Dermis blood vessel endothelial cell (primary cell): ENCODE measurements at regions not wholly inside any gene's neighbourhood (a gene's known extent, or its start where the extent isn't known, plus 50 kb on each side); places are given as distances from the start of the nearest gene placed in this dataset.

Source experiments
- DNase-seq: peaks from one replicate; pipeline ENCODE4 v3.0.0; 2010

DNA sequence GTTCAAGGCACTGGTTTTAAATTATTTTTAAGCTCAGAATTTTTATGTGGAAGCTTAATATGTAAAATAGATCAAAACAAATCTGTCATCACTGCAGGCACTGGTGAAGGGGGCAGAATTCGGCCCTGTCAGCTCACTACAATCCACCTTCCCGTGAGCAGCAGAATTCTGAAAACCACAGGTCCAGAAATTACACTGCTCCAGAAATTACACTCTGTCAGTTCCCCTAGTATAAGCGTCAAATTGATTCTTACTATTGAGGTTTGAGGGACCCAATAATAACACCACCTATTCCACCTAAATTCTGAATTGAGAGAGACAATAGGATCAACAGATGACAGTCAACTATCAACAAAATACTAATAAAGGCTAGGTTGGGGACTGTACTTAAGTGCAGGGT lies 245.5 kb downstream of the PHLDA1 start:
- no peak for DNase-seq

- DNase-seq, result peak; percentile 29
Observed at GRCh38 chr12:75784591-75784990, 247.0 kb downstream of the PHLDA1 start.

- no peak for DNase-seq
Observed at GRCh38 chr12:75783093-75783877, 248.3 kb downstream of the PHLDA1 start.

DNA sequence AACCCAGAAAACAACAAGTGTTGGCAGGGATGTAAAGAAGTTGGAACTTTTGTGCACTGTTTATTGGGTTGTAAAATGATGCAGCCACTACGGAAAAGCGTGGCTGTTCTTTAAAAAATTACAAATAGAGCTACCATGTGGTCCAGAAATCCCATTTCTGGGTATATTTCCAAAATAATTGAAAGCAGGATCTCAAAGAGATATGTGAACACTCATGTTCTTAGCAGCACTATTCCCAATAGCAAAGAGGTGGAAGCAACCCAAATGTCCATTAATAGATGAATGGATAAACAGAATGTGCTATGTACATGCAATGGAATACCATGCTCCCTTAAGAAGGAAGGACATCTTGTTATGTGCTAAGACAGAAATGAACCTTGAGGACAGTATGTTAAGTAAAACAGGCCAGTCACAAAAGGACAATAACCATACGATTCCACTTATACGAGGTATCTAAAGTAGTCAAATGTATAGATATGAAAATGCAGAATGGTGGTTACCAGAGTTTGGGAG lies 249.5 kb downstream of the PHLDA1 start:
- DNase-seq, result no peak

DNA sequence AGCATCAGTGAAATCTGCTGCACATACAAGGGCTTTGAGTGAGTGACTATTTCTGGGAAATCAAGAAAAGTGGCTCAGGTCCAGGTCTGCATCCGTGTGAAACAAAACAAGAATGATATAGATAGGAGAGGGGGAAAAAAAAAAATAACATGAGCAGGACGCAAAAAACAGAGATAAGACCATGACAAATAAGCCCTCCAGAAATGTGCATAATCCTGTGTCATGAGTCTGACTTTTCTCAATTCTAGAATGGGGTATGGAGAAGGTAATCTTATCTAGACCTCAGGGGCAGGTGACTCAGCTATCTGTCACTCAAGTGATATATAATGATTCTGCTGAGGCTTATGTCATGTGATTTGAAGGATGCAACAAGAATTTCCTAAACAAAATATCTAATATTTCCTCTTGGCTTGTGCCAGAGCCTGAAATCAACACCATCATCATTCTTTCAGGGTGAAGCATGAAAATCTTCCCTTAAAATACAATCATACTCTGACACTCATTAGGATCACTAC lies 250.0 kb downstream of the PHLDA1 start:
- peak; percentile 84 for DNase-seq

DNA sequence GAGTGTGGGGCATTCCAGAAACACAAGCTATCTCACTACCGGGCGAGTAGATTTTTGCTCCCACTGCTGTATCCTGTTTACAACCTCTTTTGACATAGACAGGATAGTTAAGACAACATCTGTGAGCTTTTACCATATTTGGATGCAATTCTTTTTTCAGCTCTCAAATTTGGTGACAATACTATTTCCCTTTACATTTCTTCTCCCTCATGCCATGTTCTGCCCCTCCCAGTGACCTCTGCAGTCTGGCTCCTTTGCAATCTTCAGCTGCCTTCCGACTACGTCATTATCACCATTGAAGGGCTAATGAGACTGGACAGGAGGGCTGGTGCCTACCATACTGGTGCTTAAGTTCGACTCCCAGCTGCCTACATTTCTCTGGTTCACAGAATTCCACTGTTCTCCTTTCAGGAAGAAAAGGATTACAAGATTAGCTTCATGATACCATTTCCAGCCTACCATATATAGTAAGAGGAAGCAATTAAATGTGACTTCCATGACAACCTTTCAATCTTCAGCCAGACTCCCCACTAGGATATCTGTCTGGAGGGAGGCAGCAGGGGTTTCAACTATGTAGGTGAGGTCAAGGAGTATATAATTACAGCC lies 251.6 kb downstream of the PHLDA1 start:
- DNase-seq, result peak; percentile 60

GRCh38 chr12:75774261-75775052 lies 257.1 kb downstream of the PHLDA1 start:
- no peak for DNase-seq

- DNase-seq, result peak; percentile 25
Observed at GRCh38 chr12:75773377-75773776, 258.2 kb downstream of the PHLDA1 start.

DNA sequence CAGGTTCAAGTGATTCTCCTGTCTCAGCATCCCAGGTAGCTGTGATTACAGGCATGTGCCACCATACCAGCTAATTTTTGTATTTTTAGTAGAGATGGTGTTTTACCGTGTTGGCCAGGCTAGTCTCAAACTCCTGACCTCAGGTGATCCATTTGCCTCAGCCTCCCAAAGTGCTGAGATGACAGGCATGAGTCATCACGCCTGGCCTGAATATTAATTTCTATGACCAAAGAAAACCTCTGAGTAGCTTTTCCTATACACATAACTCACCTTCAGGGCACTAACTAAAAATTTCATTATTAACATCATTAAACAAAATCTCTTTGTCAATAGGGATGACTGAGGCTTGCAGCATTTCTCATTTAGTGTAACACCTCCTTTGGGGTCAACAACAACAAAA lies 259.6 kb upstream of the KRR1 start:
- DNase-seq, result no peak

DNA sequence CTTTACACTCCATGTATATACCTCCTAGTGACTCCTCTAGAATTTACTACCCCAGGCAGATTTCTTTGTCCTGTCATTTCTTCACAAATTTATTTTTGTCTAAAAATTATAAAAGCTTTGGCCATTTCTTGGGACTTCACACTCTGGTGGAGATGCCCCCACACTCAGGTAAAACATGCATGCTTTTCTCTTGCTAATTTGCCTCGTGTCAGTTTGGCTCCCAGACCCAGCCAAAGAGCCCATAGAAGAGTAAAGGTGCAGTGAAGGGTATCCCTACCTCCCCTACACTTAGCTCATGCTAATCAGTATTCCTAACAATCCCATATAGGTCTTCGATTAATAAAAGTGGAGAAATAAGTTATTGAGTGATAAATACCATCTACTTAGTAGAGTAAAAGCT lies 256.5 kb upstream of the KRR1 start:
- DNase-seq, result no peak

- peak; percentile 73 for DNase-seq
Observed at GRCh38 chr12:75766263-75767160, 255.1 kb upstream of the KRR1 start.

DNA sequence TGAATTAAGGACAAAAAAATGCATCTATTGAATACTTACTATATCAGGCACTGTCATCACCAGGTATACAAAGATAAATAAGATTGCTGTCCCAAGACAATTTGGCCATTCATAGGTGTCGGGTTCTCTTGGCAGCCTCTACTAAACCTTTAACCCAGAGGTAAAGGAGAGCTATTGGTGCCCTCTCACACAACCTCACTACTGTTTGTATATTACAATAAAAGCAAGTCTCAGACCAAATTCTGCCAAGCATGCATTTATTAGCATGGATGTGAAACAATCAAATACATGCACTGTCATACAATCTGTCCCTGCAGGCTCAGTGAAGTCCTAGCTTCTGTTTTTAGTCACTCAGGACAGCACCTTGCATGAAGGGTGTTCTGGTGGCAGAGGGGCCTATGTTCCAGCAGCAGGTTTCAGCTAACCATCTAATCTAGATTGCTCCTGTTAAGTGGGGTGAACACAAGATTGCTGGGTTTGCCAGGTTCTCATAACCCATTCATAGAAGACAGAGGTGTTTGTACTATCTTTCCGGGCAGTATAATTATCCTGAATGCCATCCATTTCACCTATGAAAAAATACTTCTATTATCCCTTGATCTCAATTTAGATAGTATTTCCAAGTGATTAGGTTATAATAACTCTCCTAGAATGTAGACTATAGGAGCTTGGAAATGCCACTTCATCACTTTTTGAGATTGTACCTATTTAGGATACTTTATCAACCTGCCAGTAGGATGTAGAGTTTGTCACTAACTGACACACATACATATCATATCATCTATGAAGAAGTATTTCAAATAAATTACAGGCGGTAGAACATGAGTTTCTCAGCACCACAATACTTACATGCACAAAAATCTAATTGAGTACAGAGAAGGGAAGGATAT lies 254.0 kb upstream of the KRR1 start:
- no peak for DNase-seq

DNA sequence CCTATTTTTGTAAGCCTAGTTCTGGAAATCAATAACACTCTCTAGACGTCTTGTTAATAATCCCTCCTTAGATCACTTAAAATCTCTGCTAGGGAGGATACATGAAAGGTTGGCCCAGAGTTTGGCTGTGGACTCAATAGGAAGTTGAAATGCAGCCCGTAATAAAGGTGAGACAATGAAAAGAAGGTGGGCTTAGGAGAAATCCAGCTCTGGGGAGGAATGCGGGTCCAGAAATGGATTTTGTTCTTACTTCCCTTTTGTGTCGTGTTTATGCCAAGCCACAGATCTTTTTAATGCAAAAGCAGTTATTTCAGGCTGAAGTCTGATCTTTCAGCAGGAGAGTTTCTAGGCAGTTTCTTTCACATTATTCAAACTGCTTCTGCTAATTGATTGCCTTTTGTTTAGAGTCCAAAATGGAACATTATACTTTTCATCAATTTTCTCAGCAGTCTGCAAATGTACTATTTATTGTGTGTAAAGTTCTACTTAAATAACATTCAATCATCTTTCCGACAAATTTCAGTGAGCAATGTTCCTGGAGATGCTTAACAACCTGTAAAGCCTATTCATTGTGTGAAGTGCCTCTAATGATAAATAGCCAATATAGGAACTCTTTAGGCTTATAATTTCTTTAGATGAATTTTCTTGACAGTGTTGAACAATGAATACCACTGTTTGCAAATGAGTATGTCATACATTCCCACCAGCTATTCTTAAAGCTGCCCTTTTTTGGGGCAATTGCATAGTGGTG lies 252.9 kb upstream of the KRR1 start:
- no peak for DNase-seq

DNA sequence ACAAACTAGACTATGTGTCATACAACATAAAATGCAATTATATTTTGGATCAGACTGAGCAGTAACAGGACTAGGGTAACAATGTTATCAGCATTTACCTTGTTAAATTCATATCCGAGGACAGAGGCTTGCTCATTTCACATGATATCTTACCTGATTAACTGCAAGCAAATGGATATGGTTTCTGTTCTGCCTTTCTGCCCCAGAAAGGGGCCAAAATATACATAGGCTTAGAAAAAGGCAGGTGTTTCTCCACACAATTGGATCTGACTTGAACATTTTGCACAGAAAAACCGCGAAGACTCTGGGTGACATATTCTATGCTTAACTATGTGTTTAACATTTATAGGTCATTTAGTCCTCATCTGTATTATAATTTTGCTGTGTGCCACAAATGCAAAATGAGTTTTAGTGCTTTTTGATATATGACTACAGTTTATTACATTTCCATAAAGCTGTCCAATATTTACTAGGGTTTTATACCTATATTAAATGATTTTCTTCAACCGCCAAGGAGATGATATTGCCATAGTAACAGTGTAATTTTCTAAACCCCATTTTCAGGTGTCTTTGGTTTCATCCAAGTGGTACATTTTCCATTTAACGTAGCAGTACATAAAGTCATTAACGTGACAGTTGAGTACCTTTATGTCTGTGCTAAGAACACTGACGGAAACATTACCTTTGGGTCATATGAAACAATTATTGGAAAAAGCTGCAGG lies 249.3 kb upstream of the KRR1 start:
- no peak for DNase-seq

GRCh38 chr12:75759842-75760572 lies 248.6 kb upstream of the KRR1 start:
- DNase-seq, result no peak

GRCh38 chr12:75759196-75759595 lies 247.8 kb upstream of the KRR1 start:
- no peak for DNase-seq

GRCh38 chr12:75756771-75757170 lies 245.4 kb upstream of the KRR1 start:
- no peak for DNase-seq

DNA sequence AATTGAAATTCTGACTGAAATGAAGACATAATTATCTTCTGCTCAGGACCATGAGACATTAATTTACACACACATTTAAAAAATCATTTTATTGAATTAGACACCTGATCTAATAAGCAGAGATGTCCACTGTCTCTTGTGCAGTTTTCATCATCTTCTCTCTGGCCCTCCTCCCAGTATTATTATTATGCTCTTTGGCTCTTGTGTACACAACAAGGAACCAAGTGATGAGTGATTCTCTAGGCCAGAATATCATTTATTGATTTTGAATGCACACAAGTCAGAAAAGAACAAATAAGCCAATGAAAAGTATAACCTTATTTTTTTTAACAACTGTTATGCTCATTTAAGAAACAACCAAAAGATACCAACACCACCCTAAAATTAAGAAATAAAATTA lies 244.7 kb upstream of the KRR1 start:
- DNase-seq, result no peak

- DNase-seq, result no peak
Observed at GRCh38 chr12:75754698-75755097, 243.3 kb upstream of the KRR1 start.
